GM21528 (cell line): ENCODE measurements at regions not wholly inside any gene's neighbourhood (a gene's known extent, or its start where the extent isn't known, plus 50 kb on each side); places are given as distances from the start of the nearest gene placed in this dataset.

ENCODE experiments used
- ATAC-seq: cut with Tn5 transposase; IDR thresholded peaks from one replicate; pipeline ENCODE4 v1.9.1; 2021; ENCODE audit warnings: mild to moderate bottlenecking, moderate library complexity; ENCODE audit not compliant: unreplicated experiment, low FRiP score

DNA sequence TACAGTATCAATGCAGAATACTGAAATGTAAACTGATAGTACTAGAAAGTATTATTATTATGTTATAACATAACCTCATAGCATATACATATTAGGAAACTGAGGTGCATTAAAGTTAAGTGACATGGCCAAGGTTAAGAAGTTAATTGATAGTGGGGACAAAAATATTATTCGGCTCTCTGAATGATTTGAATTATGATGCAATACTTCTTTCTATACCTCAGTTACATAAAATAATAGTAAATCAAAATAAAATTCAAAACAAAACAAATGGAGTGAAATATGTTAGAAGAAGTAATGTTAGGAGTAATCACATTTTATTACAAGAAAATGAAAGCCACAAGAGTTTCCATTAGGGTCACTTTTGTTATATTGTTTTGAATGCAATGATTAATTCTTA lies 455.2 kb downstream of the PLA2G4A start:
- no peak for ATAC-seq

DNA sequence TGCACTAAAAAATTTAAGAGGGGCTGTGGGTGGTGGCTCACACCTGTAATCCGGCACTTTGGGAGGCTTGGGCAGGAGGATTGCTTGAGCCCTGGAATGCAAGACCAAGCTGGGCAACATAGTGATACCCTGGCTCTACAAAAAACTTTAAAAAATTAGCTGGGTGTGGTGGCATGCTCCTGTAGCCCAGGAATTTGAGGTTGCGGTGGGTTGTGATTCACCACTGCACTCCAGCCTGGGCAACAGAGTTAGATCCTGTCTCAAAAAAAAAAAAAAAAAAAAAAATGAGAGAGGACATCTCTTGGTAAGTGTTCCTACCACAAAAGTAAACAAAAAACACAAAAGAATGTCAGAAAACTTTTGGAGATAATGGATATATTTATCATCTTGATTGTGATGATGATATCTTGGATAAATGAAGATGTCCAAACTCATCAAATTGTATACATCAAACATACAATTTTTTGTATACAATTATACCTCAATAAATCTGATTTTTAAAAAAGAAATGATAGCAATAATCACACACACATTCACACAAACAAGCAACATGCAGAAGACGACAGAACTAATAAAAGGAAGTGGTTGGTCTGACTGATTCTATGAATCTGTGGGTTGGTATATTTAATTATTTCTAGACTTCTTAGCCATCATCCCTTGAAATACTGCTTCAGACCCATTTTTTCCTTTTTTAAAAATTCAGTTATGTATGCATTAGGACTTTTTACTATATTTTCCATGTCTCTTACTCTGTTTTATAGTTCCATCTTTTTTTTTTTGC lies 465.9 kb downstream of the PLA2G4A start:
- ATAC-seq: no peak

DNA sequence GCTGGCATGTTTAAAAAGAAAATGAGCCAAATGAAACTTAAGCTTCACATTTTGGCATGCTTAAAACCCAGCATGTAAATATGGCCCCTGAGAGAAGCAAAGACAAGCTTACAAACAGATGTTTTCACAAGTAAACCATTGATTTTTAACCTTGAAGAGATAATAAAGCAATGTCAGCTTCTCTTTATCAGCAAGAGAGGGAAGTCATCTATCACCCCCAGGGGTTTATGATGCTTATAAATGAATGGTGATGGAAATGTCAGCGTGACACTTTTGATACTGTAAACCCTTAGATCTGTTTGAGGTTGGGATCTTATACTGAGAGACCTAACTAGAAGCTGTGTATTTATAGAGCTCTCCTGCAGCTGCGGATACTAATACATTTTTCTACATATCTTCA lies 471.3 kb downstream of the PLA2G4A start:
- ATAC-seq: no peak

DNA sequence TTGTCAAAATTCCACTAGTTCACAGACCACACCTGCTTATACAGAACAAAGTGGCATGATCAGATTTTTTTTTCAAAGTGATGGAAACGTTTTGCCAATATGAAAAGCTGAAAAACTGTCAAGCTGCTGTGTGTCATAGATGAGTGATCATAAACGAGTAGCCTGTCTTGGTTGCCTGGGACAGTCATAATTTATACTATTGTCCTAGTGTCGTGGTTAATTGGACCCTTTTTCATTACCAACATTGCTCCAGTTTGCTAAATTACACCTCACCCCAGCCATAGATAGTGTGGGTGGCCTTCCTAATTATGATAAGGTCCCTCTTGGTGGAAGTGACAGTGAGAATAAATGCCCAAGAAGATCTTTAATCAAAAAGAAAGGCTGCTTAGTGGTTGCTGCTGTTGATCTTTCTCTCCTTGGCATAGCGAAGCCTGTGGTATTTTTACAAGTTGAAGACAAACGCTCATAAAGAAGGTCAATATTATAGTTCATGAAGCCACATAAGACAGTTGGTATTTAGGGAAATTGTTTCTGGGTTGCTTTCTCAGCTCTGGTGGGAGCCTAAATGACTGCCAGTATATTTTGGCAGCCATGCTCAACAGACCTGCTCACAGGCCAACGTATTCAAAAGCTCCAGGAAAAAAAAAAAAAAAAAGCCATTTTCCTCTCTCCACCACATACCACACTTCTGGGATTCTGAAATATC lies 478.1 kb downstream of the PLA2G4A start:
- no peak for ATAC-seq

DNA sequence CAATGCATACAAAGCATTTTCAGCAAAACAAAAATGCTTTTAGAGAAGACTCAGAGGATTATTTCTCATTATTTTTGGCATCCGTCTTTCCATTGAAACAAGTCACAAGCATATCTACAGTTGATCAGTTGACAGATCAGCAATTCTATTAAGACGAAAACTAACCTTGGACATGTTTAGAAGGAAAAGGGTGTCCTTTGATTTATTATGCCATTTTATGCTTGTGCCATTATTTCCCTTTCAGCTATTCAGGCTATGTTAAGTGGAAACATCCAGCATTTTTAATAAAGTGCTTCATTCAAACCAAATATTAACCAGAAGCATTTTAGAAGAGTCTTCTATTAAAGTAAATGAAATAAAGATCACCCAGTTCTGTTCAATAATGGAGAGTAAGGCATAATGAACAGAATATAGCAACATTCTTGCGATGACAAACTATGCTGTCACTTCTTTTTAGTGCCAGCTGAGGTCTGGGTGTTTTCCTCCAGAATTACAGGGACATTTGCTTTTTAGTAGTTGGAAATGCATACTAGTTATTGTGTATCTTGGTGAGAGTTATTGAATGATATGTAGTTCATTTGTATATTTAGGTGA lies 481.4 kb downstream of the PLA2G4A start:
- ATAC-seq: no peak

DNA sequence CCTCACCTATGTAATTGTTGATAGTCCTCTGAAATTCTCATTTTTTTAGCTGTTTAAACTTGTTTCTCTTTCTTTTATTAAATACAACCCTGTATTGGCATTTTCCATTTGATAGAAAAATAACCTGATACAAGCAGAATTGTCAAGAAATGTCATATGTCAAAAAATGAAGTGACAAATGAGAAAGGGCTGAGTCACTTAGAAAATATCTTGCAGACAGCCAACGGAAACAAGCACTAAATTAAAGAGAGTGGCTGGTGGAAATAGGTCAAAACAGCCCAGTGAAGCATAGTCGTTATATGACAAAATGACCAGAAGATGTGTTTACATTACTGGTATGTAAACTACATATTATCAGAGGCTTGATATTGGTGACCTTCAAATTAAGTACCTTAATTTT lies 484.4 kb downstream of the PLA2G4A start:
- ATAC-seq: no peak

DNA sequence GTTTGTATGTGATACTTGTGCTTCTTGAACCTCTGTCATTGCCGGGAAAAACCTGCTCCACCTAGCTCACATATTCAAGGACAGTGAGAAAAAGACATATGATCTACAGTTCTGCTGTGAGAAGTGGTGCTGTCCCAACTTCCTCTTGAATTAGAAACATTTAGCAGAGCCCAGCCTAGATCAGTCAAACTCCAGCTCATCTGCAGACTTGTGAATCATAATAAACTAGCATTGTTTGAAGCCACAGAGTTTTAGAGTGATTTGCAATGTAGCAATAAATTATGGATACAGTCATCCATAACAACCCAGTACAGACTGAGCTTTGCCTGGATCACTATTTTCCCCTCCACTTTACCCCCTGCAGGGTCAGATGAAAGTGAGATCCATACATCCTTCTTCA lies 497.8 kb downstream of the PLA2G4A start:
- ATAC-seq: no peak

DNA sequence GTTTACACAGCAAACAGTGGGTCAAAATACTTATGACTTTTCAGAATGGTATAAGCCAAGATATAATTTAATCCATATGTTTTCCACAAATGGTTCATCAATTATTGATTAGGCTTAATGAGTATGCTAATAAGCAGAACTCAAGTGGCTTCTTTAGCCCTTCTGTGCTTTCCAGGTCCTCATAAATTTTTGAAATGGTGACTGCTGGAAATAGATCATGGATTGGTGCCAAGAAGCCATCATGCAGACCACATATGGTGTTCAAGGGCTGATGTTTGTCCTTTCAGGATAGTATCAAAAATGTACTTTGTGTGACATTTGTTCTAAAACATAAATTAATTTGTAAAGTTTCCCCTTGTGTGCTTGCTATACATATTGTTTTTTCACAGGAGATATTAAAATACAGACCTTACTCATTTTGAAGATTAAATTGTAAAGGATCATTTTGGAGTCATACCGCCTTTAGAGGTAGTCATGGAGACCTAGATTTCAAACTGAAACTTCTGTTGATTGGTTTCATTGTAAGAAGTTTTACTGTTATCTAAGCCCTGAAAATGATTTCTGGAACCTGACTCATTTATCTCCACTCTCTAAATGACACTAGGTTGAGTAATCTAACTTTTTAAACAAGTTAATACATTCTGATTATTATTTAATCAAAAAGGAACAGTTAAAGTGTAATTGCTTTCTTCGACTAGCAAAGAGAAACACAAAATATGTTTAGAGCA lies 507.9 kb downstream of the PLA2G4A start:
- ATAC-seq: no peak

DNA sequence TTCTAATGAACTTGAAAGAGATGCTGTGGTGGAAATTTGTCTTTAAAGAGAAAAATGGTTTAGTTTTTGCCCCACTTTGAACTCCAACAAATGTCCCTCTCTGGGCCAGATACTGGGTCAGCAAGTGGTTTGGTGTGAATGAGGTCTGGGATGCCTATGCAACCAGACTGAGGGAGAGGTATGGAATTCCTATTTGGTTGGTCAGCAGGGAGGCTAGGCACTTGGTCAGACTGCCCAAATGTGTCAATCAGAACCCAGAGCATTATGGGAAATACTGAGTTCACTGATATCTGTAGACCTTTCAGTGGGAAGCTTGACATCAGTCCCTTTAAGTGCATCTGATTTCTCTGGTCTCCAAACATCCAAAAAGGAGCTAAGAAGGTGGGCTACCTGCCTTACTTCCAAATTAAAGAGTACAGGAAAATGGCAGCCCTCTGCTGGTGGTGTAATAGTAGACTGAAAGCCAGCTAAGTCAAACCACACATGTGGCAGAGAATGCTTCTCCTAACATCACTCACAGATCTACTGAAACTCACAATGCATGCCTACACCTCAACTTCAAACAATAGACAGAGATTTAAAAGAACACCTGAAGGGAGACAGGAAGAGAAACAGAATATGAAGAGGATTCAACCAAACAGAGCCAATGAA lies 510.1 kb downstream of the PLA2G4A start:
- ATAC-seq: no peak

DNA sequence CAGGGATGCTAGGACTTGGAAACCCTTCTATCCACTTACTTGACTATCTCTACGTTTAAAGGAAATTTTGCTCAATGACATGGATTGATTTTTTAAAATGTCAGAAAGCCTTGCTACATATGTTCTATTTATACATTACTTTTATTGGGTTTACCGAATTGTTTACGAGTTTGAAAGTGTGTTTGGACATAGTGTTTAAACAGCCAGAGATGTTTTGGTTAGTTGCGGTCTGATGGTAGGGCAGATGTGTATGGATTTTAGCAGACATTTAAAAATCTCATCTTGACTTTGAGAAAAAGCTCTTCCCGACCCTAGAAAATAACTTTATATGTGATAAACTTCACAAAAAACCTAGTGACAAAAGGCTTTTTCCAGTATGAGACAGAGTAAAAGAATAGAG lies 513.7 kb downstream of the PLA2G4A start:
- no peak for ATAC-seq

DNA sequence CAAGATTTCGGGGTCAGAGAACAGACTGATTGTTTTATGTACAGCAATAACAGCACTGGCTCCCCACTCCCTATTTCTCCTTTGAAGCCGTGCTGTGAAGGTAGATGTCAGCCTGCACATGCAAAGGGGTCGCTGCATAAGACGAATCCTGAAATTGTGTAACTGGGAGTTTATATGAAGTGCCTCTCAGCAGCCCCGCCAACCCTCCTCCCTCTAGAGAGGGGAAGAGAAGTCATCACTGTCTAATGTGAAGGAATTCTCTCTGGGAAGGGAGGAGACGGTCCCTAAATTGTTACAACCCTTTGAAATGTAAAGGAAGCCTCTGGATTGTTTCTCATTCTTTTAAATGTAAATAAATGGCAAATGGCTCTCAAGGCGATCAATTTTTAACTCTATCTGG lies 545.3 kb downstream of the PLA2G4A start:
- no peak for ATAC-seq

DNA sequence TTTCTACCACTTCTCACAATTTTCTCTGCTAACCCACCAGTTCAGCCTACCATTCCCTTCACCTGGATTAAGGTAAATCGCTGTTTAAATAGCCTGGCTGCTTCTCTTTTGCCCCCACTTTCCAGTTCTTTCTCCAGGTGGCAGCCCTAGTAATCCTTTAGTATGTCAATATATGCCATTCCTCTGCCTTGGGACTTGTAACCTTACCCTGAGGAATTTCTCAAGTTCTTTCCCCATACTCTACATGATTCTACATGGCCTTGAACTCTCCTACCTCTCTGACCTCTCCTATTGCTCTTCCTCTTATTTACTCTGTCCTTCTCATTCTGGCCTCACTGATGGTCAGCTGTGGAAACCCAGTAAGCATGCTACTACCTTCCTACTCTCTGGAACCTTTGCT lies 546.0 kb downstream of the PLA2G4A start:
- no peak for ATAC-seq

DNA sequence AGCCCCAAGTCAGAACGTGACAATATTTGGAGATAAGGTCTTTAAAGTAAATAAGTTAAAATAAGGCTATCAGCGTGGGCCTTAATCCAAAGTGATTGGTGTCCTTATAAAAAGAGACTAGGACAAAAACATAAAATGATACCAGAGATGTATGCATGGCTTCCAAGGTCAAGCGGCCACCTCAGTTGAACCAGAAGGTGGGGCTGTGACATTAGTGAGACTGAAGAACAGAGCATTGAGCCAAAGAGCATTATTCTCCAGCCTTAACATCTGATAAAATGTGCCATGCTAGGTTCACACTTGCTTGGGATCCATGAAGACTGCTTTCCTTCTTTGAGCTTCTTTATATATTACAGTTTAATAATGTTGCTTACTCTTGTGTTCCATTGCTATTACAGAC lies 554.6 kb downstream of the PLA2G4A start:
- ATAC-seq: no peak

DNA sequence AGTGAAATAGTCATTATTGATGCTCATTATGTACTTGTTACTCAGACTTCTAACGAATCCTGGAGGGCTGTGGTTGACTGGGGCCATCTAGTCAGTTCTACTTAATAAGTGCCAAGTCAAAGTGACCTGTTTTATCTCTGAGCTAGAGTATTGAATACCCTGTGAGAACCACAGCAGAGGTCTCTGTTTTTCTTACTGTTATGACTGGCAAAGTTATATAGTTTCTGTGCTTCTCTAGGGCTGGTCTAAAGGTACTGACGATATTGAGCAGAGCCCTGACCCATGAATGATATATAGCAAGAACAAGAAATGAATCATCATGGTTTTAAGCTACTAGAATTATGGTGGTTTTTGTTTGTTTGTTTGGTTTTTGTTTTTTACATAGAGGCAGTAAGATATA lies 555.8 kb downstream of the PLA2G4A start:
- no peak for ATAC-seq

DNA sequence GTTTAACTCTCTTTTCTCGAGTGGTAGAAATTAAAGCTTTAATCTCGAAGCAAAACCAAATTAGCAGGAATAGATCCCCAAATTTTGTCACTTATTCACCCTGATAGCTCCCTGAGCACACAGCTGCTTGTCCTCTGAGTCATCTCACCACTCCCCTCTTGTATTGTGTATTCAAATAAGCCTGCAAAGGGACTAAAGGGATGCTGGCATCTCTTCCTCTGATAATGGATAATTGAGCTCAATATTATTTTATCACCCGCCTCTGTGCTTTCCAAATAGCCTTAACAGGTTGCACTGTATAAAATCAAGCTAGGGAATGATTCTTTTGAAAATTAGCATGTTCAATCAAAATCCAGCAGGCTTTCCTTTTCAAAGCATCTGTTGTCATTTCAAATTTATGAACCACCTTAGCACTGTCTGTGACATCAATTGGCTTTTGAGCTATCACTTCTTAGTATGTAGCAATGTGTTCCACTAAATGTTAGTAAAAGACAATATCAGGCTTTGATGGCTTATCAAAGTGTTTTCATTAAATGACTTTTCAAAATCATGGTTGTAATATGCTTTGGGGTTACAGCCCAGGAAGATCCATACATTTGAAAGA lies 561.6 kb downstream of the PLA2G4A start:
- ATAC-seq: no peak

DNA sequence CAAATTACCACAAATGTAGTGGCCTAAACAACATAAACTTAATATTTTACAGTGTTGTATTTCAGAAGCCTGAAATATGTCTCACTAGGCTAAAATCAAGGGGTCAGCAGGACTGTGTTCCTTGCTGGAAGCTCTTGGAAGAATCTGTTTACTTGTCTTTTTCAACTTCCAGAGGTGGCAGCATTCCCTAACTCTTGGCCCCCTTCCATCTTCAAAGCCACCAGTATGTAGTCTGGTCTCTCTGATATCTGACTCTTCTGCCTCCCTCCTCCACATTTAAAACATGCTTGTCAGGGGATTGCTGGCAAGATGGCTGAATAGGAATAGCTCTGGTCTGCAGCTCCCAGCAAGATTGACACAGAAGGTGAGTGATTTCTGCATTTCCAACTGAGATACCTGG lies 567.5 kb downstream of the PLA2G4A start:
- ATAC-seq: no peak

DNA sequence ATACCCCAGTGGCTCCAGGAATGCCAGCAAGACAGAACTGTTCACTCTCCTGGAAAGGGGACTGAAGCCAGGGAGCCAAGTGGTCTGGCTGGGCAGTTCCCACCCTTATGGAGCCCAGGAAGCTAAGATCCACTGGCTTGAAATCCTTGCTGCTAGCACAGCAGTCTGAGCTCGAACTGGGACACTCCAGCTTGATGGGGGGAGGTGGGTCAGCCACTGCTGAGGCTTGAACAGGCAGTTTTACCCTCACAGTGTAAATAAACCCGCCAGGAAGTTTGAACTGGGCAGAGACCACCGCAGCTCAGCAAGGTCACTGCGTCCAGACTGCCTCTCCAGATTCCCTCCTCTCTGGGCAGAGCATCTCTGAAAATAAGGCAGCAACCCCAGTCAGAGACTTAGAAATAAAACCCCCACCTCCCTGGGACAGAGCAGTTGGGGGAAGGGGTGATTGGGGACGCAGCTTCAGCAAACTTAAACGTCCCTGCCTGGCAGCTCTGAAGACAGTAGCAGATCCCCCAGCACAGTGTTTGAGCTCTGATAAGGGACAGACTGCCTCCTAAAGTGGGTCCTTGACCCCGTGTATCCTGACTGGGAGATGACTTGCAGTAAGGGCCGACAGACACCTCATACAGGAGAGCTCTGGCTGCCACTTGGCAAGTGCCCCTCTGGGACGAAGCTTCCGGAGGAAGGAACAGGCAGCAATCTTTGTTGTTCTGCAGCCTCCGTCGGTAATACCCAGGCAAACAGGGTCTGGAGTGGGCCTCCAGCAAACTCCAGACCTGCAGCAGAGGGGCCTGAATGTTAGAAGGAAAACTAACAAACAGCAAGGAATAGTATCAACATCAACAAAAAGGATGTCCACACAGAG lies 568.4 kb downstream of the PLA2G4A start:
- ATAC-seq: no peak

DNA sequence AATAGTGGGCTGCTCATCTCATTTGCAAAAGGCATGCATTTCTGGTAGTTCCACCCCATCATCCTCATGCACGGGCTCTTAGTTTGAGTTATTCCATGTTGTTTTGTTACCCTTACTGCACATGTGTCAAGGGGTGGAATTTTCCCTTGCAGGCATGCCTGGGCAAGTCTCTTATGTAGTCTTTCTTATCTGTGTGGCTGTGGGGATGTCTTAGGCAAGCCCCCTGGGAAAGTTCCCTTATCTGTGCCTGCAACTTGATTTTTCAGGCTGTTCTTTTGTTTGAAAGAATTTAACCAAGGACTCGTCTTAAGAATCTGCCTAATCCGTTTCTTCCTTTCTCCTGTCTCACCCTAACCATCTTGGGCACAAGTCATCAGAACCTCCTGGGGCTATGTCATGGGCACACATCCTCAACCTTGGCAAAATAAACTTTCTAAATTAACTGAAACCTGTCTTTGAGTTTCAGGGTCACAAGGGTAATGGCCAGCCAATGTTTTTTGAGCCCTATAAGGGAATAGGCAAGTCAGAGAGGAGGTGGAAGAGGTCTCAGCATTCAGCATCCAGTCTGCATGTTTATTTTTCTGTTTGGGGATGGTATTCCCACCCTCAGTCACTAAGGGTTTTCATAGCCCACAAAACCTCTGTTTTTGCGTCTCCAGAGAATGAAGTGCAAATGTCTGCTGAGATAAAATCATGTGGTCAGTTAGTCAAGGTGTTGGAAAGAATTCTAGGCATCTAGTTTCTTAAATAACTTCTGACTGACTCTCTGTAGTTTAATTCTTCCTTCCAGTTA lies 579.7 kb downstream of the PLA2G4A start:
- no peak for ATAC-seq

DNA sequence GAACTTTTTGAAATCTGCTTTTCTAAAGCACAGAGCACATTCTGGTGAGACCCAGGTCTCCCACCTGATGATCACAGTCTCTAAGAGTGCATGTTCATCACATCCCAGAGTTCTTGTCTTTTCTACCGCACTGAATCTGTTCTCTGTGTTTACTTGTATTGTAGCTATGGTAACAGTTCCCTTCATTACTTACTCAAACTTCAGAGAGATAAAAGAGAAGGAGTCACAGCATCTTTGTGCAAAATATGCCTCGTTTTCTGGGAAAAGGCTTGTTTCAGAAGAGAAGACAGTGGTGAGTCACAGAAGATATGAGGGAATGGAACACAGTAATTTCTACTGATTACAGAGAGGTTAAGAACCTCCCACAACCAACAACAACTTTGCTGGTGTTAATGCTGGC lies 580.6 kb downstream of the PLA2G4A start:
- ATAC-seq: no peak
